ENCODE measurements at regions not wholly inside any gene's neighbourhood (a gene's known extent, or its start where the extent isn't known, plus 50 kb on each side); places are given as distances from the start of the nearest gene placed in this dataset.
"Not testable (repeated sequence)": the region's sequence is repeated elsewhere in the genome, so short reads cannot be mapped to it uniquely, and the experiment has no call there.

DNA sequence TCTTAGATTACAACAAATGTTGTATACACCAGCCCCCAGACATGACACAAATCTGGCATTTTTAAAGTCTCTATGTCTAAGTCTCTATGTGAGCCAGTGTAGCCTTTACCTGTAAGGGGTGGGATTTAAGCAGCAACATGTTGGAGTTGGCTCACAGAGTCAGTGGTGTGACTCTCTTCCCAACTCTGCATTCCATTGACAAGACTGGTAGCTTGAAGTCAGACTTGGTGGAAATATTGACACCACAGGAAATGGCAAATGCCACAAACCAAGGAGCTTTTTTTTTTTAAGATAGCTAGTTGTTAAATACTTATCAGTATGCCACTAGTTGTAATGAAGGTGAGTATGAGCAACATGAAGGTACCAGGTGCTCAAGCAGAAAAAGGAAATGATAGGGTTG, 103.1 kb upstream of the SMLR1 start:
- no peaks in the 10 kb centered on the region for H3K36me3 ChIP-seq
- no peak for DNase-seq
- no peaks in the 10 kb centered on the region for H3K9me3 ChIP-seq
- intact Hi-C loops (cut with DNase I) = no loop called here
- no peak for TF ChIP-seq POLR2A (IDR thresholded peaks at IDR 0.05)
- TF ChIP-seq, protein P1, sequence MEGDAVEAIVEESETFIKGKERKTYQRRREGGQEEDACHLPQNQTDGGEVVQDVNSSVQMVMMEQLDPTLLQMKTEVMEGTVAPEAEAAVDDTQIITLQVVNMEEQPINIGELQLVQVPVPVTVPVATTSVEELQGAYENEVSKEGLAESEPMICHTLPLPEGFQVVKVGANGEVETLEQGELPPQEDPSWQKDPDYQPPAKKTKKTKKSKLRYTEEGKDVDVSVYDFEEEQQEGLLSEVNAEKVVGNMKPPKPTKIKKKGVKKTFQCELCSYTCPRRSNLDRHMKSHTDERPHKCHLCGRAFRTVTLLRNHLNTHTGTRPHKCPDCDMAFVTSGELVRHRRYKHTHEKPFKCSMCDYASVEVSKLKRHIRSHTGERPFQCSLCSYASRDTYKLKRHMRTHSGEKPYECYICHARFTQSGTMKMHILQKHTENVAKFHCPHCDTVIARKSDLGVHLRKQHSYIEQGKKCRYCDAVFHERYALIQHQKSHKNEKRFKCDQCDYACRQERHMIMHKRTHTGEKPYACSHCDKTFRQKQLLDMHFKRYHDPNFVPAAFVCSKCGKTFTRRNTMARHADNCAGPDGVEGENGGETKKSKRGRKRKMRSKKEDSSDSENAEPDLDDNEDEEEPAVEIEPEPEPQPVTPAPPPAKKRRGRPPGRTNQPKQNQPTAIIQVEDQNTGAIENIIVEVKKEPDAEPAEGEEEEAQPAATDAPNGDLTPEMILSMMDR (IDR thresholded peaks at IDR 0.05) = no peak
- H3K27ac ChIP-seq = no peak overlapping the region
- H3K4me3 ChIP-seq (replicated peaks in 1 of 3) = no peak overlapping the region
- no peaks in the 10 kb centered on the region for H3K4me1 ChIP-seq
- H3K27me3 ChIP-seq = no peaks in the 10 kb centered on the region

DNA sequence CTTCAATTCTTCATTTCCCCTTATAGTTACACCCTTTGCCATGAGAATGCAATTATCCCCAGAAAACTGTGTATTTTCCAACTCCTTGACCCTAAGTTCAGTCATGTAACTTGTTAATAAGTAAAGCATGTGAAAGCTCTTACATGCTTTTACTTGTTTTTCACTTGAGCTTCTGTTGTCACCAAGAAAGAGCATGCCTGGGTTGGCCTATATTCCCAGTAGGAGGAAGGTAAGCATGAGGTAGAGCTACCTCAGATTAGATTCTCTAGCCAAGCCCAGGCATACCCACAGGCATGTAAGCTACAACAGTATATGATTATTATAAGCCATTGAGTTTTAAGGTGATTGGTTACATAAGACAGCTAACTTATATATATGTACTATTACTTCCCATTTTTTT, 101.7 kb upstream of the SMLR1 start:
- Histone ChIP-seq H3K36me3 (no peaks in the 10 kb centered on the region), H3K4me3 (replicated peaks in 1 of 3) (no peak overlapping the region), H3K4me1 (no peaks in the 10 kb centered on the region), H3K27ac (no peak overlapping the region), H3K9me3 (no peaks in the 10 kb centered on the region), H3K27me3 (no peaks in the 10 kb centered on the region)
- no peak for DNase-seq
- intact Hi-C loops (cut with DNase I) = no loop called here
- no peak for TF ChIP-seq POLR2A (IDR thresholded peaks at IDR 0.05)
- TF ChIP-seq, protein P1 (IDR thresholded peaks at IDR 0.05) = no peak

DNA sequence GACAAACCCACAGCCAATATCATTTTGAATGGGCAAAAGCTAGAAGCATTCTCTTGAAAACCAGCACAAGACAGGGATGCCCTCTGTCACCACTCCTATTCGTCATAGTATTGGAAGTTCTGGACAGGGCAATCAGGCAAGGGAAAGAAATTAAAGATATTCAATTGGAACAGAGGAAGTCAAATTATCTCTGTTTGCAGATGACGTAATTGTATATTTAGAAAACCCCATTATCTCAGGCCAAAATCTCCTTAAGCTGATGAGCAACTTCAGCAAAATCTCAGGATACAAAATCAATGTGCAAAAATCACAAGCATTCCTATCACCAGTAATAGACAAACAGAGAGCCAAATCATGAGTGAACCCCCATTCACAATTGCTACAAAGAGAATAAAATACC, 99.1 kb upstream of the SMLR1 start:
- H3K36me3 ChIP-seq; H3K9me3 ChIP-seq; DNase-seq; H3K4me1 ChIP-seq; H3K27me3 ChIP-seq; intact Hi-C loops (cut with DNase I); H3K27ac ChIP-seq; H3K4me3 ChIP-seq (replicated peaks in 1 of 3): not testable (repeated sequence)
- WGBS, 2 donors = 90 to 91% methylated on average over 2 of the region's 2 CpGs

DNA sequence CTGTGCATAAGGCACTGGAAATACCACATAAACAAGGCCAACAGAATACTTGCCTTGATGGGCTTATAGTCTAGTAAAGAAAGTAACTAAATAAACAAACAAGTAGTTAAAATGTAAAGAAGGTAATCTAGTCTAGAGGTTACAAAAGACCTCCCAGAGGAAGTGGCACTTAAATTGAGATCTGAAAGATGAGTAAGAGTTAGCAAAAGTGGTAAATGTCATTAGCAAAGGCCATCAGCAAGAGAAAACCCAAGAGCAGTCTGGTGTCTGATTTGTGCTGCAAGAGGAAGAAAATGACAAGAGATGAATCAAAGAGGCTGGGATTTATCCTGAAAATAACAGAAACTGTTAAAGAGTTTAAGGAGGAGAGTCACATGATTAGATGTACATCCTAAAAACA, 96.6 kb upstream of the SMLR1 start:
- DNase-seq = no peak
- H3K27ac ChIP-seq = no peak overlapping the region
- no peak overlapping the region for H3K4me3 ChIP-seq (replicated peaks in 1 of 3)
- no peaks in the 10 kb centered on the region for H3K27me3 ChIP-seq
- TF ChIP-seq, protein P1 (IDR thresholded peaks at IDR 0.05) = no peak
- TF ChIP-seq POLR2A (IDR thresholded peaks at IDR 0.05) = no peak
- H3K4me1 ChIP-seq = no peaks in the 10 kb centered on the region
- H3K9me3 ChIP-seq = no peaks in the 10 kb centered on the region
- no peaks in the 10 kb centered on the region for H3K36me3 ChIP-seq
- intact Hi-C loops (cut with DNase I) = no loop called here

DNA sequence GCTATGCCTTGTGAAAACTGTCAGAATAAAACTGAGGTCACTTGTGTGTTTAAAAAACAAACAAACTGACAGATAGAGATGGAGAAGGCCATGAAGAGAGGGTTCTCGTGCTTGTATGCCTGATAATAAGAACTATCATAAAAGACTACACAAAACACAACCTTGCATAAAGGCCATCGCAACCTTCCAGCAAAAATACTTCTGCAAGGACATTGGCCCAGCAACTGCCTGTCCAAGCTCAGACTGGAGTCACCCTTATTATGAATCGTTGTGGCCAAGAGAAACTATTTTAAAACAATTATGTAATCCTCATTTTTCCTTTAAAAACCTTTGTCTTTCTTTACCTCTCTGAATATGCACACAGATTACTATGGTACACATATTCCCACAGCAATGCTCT, 93.0 kb upstream of the SMLR1 start:
- WGBS, 2 donors = 75% methylated on average over 3 of the region's 3 CpGs
- intact Hi-C loops (cut with DNase I) = no loop called here
- no peaks in the 10 kb centered on the region for H3K27me3 ChIP-seq
- H3K9me3 ChIP-seq = no peaks in the 10 kb centered on the region
- no peaks in the 10 kb centered on the region for H3K4me1 ChIP-seq
- no peak overlapping the region for H3K4me3 ChIP-seq (replicated peaks in 1 of 3)
- DNase-seq = no peak
- TF ChIP-seq, protein P1 (IDR thresholded peaks at IDR 0.05) = no peak
- no peak for TF ChIP-seq POLR2A (IDR thresholded peaks at IDR 0.05)
- no peak overlapping the region for H3K27ac ChIP-seq
- H3K36me3 ChIP-seq = no peaks in the 10 kb centered on the region

DNA sequence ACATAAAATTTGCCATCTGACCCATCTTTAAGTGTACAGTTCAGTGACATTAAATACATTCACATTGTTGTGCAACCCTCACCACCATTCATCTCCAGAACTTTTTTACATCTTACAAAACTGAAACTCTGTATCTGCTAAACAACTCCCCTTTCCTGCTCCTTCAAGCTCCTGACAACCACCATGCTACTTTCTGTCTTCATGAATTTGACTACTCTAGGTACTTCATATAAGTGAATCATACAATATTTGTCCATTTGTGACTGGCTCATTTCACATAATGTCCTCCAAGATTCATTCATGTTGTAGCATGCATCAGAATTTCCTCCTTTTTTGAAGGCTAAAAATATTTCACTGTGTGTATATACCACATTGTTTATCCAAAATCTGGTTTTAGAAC, 86.9 kb upstream of the SMLR1 start:
- Histone ChIP-seq H3K4me3 (replicated peaks in 1 of 3) (no peak overlapping the region), H3K27ac (no peak overlapping the region), H3K36me3 (no peaks in the 10 kb centered on the region), H3K27me3 (no peaks in the 10 kb centered on the region), H3K9me3 (no peaks in the 10 kb centered on the region), H3K4me1 (no peaks in the 10 kb centered on the region)
- intact Hi-C loops (cut with DNase I) = no loop called here
- no peak for DNase-seq
- no peak for TF ChIP-seq POLR2A (IDR thresholded peaks at IDR 0.05)
- TF ChIP-seq, protein P1 (IDR thresholded peaks at IDR 0.05) = no peak
